Colon (tissue), 2 donors: ENCODE measurements at regions not wholly inside any gene's neighbourhood (a gene's known extent, or its start where the extent isn't known, plus 50 kb on each side); places are given as distances from the start of the nearest gene placed in this dataset.
"Not testable (repeated sequence)": the region's sequence is repeated elsewhere in the genome, so short reads cannot be mapped to it uniquely, and the experiment has no call there.

Experiments used
- FAIRE-seq: peaks from 2 replicates; lab custom pipeline; 2012; peaks lifted over from hg19 to GRCh38; lab: Jason Lieb, UNC
- donor health status: control.
- donor health status: control.

DNA sequence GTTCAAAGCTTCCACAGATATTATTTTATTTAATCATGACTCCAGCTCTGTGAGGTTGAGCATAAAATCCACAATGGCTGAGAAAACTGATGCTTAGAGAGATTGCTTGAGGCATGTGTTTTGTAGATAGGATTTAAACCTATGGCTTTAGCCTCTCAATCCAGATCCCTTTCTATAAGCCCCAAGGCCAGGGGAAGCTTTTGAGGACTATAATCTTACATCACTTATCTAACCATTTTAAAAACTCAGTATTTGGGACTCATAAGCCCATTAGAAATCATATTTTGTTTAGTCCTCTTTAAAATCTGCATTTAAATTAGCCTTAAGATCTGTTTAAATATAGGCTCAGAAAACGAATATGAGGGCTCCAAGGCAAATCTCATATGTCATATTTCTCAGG, 135.4 kb upstream of the SERPINE2 start:
- no peak for FAIRE-seq

DNA sequence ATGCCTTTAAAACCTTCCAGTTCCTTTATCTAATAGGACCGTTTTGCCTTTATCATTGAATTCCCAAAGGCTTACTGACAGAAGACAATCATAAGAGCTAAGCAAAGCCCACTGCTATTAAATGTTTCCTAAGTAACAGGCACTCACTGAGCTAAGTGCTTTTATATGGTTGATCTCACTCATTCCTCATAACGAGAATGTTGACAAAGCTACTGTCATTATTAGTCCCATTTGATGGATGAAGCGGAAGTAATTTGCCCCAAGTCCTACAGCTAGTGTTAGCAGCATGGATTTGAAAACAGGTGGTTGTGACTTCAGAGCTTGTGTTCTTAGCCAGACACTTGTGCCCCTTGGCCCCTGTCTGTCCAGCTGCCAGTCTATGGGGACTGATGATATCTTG, 134.8 kb upstream of the SERPINE2 start:
- no peak for FAIRE-seq

DNA sequence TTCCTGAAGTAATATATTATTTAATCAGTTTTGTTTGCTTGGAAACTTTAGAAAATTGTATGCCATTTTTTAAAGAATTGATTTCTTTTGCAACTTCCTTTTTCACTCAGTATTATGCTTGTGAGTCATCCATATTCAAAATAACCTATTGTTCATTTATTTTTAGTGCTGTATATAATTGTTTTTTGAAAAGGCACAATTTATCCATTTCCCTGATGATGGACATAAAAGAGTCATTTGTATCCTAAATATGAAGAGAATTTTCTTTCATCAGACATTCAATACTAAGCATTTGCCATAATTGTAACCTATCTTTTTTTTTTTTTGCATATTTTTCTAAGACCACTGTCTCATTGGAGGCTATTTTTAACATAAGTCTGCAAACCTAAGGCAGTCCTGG, 134.1 kb upstream of the SERPINE2 start:
- FAIRE-seq = no peak

DNA sequence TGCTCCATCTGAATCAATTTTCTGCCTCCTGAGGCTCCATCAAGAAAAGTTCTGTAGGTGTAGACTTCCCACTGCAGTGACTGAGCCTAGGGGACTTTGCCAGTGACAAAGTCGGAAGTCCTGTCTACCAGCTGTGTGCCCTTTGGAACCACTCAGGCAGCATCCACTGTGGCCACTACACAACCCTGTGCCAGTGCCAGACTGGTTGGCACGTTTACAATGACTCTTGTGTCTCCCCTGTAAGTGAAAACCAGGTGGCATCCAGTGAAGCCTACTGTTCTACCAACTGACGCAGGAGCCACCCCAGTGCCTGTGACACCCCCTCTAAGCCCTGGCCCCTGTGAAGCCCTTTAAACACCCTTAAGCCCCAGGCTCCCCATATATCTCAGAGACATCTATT, 132.1 kb upstream of the SERPINE2 start:
- FAIRE-seq = no peak

DNA sequence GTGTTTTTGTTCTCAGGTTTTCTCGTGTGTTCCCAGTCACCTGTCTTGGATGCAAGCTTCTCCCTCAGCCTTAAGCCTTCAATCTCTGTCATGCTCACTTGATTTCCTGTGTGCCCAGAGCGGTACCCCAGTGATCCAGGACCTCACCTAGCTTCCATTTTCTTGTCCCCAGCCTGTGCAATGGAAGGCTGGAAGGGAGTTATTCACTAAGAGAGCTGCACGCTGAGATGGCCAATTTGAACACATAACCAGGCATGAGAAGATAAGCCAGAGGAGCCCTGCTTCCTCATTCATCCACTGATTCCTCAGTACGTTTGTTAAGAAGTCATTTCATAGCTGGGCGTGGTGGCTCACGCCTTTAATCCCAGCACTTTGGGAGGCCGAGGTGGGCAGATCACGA, 130.8 kb upstream of the SERPINE2 start:
- FAIRE-seq = no peak

DNA sequence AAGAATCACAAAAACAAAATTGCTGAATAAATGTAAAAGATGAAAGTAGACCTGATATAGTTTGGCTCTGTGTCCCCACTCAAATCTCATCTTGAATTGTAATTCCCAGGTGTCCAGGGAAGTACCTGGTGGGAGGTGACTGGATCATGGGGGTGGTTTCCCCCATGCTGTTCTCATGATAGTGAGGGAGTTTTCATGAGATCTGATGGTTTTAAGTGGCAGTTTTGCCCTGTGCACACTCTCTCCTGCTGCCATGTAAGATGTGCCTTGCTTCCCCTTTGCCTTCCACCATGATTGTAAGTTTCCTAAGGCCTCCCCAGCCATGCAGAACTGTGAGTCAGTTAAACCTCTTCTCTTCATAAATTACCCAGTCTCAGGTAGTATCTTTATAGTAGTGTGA, 128.7 kb upstream of the SERPINE2 start:
- not testable (repeated sequence) for FAIRE-seq

DNA sequence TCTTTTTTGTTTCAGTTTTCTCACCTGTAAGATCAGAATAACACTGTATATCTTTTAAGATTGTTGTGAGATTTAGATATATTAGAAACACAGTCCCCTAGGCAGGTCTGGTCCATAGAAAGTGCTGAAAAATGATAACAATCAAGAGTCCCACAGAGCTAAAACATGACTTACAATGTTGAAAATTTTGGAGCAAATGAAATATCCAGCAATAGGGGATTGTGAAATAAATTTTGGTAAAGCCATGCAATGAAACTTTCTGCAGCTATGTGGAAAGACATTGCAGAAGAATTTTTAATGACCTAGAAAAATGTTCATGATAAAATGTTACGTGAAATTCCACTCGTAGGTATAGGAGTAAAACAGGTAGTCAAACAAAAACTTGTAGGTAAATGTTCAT, 127.6 kb upstream of the SERPINE2 start:
- no peak for FAIRE-seq

DNA sequence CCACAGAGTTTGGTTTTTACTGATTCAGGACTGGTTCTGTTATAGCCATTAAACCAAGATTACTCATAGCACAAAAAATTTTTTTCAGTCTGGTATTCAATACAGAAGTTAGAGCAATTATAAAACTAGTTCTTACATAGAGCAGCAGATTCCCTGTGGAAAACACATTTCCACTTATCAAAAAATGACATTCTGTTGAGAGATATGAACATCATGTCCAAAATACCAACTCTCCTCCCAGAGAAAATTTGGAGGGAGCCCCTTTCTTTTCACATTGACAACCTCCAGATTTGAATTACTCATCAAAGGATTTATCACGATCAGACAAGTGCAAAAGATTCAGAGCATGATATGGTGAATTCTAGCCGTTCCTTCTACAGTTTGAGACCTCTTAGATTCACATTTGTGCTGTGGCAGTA, 126.8 kb upstream of the SERPINE2 start:
- FAIRE-seq = no peak

DNA sequence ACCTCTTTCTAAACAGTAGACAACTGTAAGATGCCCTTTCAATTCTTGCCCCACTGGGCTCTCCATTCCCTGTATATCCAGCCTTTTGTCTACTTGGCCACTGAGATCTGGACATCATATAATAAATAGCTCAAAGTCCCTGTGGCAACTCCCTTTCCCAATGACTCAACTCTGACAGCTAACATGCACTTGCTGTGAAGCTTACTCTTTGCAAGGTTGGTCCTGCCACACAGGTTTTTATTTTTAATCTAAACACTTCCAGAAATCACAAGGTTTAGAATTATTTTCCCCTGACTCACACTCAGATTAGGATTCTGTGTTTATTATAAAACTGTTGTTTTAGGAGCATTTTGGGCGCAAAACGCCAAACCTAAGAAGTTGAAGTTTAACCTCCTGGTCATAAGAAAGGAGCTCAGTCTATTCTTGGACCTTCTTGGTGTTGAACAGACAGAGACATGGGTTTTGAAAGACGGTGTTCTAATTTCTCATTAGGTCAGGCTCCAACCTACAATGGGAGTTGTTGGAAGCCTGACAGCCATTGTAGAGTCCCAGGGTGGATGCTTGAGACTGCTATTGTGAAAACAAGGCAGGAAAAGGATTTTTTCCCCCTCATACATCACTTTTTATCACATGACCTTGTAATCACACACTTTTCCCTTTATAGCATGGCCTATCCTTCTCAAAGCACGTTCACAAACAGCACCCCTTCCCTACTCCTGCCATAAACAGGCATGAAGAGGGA, 124.7 kb upstream of the SERPINE2 start:
- FAIRE-seq = no peak

DNA sequence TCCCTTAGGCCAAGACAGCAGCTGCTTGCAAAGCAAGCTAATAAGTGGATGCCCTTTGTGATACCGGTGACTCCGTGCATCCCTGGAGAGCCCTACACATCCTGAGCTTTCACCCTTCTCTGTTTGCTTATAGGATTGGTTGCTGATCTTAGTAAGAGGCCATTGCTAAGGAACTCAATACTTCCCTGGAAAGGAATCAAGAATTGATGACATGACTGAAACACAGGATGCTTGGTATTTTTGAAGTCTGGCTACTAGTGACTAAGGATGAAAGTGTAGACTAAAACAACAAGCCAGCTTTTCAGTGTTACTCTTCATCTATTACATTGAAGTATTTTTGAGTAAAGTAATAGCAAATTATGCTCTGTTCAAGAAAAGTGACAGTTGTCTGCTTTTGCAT, 123.0 kb upstream of the SERPINE2 start:
- FAIRE-seq = no peak

DNA sequence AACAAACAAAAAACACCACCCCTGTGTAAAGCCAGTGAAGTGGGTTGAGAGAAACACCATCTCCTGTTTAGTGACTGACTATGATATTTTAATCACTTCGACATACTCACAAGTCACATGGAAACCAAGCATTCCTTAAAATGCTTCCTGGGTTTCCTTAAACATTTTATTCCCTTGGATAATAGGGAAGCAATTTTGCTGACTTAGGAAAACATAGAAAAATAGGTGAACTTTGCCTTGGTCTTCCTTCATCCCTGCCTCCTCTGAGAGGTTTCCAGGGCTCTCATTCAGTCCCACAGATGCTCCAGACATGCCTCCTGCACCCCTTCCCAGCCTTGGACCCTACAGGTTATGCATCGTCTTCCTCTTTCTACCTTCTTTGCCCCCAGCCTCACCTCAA, 122.6 kb upstream of the SERPINE2 start:
- FAIRE-seq = no peak

DNA sequence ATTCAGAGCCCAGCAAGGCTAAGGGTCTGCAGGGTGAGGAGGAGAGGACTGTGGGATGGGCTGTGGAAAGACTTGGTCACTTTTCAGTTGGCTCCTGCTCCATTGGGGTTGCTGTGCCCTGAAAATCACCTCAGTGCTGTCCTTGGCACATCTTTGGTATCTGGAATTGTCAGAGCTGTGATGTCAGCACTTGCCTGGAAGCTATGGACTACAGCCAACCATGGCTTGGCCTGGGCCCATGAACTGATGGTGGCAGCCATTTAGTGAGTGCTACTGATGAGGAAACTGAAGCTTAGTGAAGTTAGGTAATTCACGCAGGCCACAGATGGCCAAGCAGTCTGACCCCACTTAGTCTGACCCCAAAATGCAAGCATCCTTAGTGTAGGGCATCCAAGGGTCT, 121.8 kb upstream of the SERPINE2 start:
- no peak for FAIRE-seq

DNA sequence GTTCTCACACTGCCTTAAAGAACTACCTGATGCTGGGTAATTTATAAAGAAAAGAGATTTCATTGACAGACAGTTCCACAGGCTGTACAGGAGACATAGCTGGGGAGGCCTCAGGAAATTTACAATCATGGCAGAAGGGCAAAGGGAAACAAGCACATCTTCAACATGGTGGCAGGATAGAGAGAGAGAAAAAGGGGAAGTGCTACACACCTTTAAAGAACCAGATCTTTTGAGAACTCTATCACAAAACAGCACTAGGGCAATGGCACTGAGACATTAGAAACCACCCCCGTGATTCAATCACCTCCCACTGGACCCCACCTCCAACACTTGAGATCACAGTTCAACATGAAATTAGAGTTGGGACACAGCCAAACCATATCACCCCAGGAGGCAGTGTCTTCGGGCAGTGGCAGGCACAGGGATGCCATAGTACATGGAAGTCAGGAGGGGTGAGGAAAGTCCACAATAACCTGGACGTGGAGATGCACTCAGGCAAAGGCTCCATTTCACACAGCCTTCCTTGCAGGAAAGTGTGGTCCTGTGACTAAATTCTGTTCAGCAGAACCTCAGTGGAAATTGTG, 120.4 kb upstream of the SERPINE2 start:
- no peak for FAIRE-seq

DNA sequence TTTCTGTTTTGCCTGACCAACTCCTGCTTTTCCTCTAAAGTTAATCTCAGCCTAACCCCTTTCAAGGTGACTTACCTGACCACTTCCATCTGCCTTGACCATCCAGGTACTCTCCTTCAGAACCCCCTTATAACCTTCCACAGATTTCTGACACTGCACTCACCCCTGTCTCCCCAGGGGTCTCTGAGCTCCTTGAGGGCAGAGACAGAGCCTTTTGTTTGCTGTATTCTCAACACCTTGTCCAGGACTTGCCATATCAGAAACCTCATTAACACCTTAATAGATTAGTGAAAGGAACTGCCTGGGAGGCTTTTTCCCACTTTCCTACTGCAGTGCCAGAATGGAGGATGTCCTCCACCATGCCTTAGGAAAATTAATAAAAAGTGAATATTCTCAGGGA, 119.7 kb upstream of the SERPINE2 start:
- FAIRE-seq = no peak

DNA sequence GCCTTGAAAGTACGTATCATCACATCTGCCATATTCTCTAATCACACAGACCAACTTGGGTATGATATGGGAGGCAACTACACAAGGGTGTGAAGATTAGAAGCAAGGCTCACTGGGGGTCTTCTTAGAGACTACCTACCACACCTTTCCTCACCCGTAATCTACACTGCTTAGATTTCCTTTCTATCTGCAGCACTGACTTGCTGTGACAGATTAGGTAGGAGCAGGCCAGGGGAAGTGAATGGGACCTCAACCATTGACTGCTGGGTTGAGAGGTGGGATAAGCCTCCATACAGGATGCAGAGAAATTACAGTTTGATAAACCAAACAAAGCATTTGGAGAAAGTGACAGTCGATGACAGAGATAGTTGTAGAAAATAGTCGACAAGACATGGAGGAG, 119.0 kb upstream of the SERPINE2 start:
- no peak for FAIRE-seq

DNA sequence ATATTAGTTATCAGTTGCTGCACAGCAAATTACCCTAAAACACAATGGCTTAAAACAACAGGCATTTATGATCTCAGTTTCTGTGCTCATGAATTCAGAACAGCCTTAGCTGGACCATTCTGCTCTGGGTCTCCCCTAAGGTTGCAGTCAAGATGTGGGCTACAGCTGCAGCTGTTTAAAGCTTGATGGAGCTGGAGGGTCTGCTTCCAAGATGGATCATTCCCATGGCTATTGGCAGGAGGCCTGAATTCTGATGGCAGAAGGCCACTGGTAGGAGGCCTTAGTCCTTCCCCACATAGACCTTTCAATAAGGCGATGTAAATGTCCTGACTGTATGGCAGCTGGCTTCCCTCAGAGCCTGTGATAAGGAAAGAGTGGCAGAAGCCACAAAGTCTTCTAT, 118.6 kb upstream of the SERPINE2 start:
- FAIRE-seq = no peak

DNA sequence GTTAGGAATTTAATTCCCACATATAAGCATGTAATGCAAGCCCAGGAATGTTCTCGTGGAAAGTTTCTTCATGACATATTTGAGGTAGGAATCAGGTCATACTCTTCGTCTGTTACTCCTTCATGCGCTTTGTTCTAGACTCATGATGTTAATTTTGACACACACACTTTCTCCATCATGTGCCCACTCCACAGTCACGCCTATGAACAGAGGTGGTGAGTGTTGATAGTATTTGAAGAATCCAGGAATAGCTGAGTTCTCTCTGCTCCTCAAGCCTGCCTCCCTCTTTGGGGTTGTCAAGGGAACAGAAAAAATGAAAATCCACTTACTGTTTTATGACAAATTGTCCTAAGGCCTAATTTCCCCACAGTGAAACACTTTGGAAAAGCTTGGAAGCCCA, 117.3 kb upstream of the SERPINE2 start:
- FAIRE-seq = no peak

DNA sequence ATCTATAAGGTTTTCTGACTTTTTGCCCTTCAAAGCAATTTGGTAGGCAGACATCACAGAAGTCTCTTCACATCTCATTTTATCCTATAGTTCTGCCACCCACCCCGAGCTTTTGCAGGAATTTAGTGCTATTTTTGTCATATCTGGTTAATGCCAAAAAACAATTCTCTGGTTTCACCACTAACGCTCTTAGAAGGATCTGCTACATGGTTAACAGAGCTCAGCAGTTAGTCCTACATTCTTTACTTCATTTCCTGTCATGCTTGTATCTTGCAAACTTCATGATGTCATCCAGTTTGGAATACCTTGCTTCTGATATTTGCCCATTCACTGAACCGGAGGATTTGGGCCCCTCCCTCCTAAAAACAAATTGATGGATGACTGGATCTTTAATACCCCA, 116.8 kb upstream of the SERPINE2 start:
- FAIRE-seq = no peak

DNA sequence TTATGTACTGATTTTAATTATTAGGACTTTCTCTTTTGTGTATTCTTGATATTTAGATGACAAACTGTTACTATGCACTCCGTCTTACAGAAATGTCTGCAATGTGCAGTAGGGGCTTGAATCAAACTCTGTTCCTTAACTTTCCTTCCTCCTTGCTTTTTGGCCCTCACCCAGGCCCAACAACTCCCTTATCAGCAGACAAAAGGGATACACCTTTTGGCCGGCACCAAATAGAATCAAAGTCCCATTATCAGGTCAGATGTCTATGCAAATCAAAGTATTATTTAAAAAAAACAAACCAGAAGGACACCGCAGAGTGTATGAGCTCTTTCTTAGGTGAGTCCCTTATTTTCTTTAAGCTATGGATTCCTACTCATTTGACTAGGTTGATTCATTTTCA, 116.3 kb upstream of the SERPINE2 start:
- no peak for FAIRE-seq

DNA sequence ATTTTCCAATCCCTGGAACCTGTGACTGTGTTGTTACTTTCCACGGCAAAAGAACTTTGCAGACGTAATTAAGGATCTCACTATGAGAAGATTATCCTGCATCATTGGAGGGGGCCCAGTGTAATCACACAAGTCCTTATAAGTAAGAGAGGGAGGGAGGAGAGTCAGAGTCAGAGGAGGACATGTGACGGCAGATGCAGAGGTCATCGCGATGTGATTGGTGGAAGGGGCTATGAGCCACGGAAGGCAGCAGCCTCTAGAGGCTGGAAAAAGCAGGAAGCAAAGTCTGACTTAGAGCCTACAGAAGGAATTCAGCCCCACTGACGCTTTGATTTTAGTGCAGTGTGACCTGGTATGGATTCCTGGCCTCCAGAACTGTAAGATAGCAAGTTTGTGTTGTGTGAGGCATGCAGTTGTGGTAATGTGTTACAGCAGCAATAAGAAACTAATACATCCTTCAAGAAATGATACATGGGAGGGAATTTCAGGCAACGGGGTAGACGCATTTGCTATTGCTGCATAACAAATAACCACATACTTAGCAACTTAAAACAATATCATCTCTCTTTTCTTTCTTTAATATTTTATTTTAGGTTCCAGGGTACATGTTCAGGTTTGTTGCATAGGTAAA, 112.7 kb upstream of the SERPINE2 start:
- FAIRE-seq = no peak

DNA sequence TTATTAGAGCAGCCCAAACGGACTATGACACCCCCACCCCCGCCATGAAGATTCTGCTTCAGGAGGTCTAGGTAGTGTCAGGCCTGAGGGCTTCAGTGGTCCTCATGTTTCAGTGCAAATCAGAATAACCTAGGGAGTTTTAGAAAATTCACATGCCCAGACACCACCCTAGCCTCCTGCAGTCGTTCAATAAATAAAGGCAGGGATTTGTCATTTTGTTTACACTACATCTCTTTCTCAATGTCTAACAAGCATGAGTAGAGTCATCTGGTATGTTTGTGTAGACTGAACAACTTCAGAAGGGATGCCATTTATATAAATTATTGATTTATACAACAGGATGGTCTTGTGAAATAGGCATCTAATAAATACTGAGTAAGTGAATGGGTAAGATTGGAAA, 112.1 kb upstream of the SERPINE2 start:
- no peak for FAIRE-seq

DNA sequence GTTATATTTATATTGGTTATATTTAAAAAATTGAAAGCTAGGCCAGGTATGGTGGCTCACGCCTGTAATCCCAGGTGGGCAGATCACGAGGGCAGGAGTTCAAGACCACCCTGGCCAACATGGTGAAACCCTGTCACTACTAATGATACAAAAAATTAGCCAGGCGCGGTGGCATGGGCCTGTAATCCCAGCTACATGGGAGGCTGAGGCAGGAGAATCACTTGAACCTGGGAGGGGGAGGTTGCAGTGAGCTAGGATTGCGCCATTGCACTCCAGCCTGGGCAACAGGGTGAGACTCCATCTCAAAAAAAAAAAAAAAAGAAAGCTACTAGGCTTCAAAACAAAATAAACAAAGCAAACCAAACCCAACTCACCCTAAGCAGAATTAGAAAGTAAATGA, 109.0 kb upstream of the SERPINE2 start:
- not testable (repeated sequence) for FAIRE-seq

DNA sequence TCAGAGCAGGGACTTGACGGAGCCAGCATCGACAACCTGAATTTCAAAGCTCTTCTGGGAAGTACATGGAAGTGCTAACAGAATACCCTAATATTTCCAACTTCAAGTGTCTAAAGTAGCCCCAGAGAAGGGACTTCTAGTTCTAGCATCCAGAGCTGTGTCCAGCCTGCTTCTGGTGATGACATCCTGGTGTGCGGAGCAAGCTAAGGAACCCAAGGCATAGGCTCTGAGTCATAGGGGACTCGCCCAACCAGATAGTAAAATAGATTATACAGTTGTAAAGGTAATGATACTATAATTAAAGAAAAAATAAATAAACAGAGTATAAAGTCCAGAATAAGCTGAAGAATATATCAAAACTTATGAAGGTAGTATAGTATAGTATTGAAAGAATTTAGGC, 108.1 kb upstream of the SERPINE2 start:
- peak; percentile 55 for FAIRE-seq
